ENCODE measurements at regions not wholly inside any gene's neighbourhood (a gene's known extent, or its start where the extent isn't known, plus 50 kb on each side); places are given as distances from the start of the nearest gene placed in this dataset.

DNA sequence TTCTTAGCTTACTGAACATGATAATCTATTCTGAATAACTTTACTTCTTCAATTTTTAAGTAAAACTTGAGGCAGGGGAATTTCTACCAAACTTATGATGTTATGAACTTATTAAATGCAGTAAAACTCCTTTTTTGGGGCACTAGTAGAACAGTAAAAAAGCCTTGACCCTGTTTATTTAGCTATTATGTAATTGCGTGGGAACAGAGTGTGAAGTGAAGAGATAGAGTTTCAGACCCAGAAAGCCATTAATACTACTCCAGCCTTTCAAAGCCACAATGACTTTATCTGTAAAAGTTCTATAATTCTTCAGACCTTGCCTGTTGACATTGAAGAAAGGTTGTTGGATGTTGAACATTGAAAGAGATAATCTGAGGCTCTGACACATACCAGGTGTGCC is 638.8 kb upstream of the GRM7 start:
- H3K9me3 Mint-ChIP-seq (ENCODE audit: unreplicated experiment): peaks cover 2% of the 10 kb centered on the region
- no peak for DNase-seq (ENCODE audit: low read depth)
- H3K4me1 Mint-ChIP-seq (ENCODE audit: low read depth, unreplicated experiment): no peaks in the 10 kb centered on the region
- Histone ChIP-seq H3K27me3 (ENCODE audit: insufficient read depth, low read length) (no peaks in the 10 kb centered on the region), H3K9me3 (ENCODE audit: insufficient read depth, low read depth, low read length) (no peaks in the 10 kb centered on the region), H4K20me1 (ENCODE audit: insufficient read depth, low read length) (no peaks in the 10 kb centered on the region), H3K27ac (ENCODE audit: low read depth, low read length) (no peak overlapping the region), H3K4me3 (ENCODE audit: insufficient read depth, low read depth, low read length) (no peak overlapping the region), H3K4me2 (ENCODE audit: low read length) (no peak overlapping the region), H3K79me2 (ENCODE audit: insufficient read depth, low read length) (no peaks in the 10 kb centered on the region), H3K9ac (ENCODE audit: low read length) (no peak overlapping the region), H3K36me3 (ENCODE audit: insufficient read depth, low read length) (no peaks in the 10 kb centered on the region), H3K4me1 (ENCODE audit: insufficient read depth, low read length) (no peaks in the 10 kb centered on the region), H2AFZ (ENCODE audit: low read depth, low read length) (no peak overlapping the region)
- H3K4me3 Mint-ChIP-seq (ENCODE audit: unreplicated experiment): no peak overlapping the region
- H3K36me3 Mint-ChIP-seq (ENCODE audit: low read depth, unreplicated experiment): no peaks in the 10 kb centered on the region
- FAIRE-seq: no peak
- TF ChIP-seq, protein P1, sequence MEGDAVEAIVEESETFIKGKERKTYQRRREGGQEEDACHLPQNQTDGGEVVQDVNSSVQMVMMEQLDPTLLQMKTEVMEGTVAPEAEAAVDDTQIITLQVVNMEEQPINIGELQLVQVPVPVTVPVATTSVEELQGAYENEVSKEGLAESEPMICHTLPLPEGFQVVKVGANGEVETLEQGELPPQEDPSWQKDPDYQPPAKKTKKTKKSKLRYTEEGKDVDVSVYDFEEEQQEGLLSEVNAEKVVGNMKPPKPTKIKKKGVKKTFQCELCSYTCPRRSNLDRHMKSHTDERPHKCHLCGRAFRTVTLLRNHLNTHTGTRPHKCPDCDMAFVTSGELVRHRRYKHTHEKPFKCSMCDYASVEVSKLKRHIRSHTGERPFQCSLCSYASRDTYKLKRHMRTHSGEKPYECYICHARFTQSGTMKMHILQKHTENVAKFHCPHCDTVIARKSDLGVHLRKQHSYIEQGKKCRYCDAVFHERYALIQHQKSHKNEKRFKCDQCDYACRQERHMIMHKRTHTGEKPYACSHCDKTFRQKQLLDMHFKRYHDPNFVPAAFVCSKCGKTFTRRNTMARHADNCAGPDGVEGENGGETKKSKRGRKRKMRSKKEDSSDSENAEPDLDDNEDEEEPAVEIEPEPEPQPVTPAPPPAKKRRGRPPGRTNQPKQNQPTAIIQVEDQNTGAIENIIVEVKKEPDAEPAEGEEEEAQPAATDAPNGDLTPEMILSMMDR (IDR thresholded peaks at IDR 0.05; ENCODE audit: insufficient read depth, low read depth, low read length): no peak
- no peak for TF ChIP-seq EZH2 (IDR thresholded peaks at IDR 0.05; ENCODE audit: insufficient read depth, low read length)
- H3K27ac Mint-ChIP-seq (ENCODE audit: unreplicated experiment): no peak overlapping the region
- H3K27me3 Mint-ChIP-seq (ENCODE audit: low read depth, unreplicated experiment): no peaks in the 10 kb centered on the region

DNA sequence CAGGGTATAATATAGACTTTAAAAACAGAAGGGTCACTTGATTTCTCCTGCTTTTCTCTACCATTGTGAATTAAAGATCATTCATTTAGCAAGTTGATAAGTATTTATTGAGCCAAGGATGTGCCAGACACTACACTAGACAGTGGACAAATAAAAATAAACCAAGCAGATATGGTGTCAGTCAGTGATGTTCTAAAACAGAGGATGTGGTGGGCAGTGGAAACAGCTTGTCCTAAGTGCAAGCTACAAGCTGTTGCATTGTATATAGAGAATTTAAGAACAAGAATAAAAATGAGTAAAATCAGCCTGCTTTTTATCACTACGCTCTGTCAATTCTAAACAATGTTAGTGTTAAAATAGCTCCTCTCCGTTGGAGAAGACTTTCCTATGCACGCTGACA is 637.3 kb upstream of the GRM7 start:
- Histone ChIP-seq H3K79me2 (ENCODE audit: insufficient read depth, low read length) (no peaks in the 10 kb centered on the region), H3K27ac (ENCODE audit: low read depth, low read length) (no peak overlapping the region), H3K36me3 (ENCODE audit: insufficient read depth, low read length) (no peaks in the 10 kb centered on the region), H3K9ac (ENCODE audit: low read length) (no peak overlapping the region), H3K27me3 (ENCODE audit: insufficient read depth, low read length) (no peaks in the 10 kb centered on the region), H4K20me1 (ENCODE audit: insufficient read depth, low read length) (no peaks in the 10 kb centered on the region), H3K4me1 (ENCODE audit: insufficient read depth, low read length) (no peaks in the 10 kb centered on the region), H2AFZ (ENCODE audit: low read depth, low read length) (no peak overlapping the region), H3K4me2 (ENCODE audit: low read length) (no peak overlapping the region), H3K9me3 (ENCODE audit: insufficient read depth, low read depth, low read length) (no peaks in the 10 kb centered on the region), H3K4me3 (ENCODE audit: insufficient read depth, low read depth, low read length) (no peak overlapping the region)
- no peak overlapping the region for H3K27ac Mint-ChIP-seq (ENCODE audit: unreplicated experiment)
- no peak overlapping the region for H3K4me3 Mint-ChIP-seq (ENCODE audit: unreplicated experiment)
- H3K9me3 Mint-ChIP-seq (ENCODE audit: unreplicated experiment): peaks cover 2% of the 10 kb centered on the region
- no peaks in the 10 kb centered on the region for H3K27me3 Mint-ChIP-seq (ENCODE audit: low read depth, unreplicated experiment)
- DNase-seq (ENCODE audit: low read depth): no peak
- TF ChIP-seq EZH2 (IDR thresholded peaks at IDR 0.05; ENCODE audit: insufficient read depth, low read length): no peak
- TF ChIP-seq, protein P1 (IDR thresholded peaks at IDR 0.05; ENCODE audit: insufficient read depth, low read depth, low read length): no peak
- no peaks in the 10 kb centered on the region for H3K4me1 Mint-ChIP-seq (ENCODE audit: low read depth, unreplicated experiment)
- FAIRE-seq: no peak
- H3K36me3 Mint-ChIP-seq (ENCODE audit: low read depth, unreplicated experiment): no peaks in the 10 kb centered on the region

DNA sequence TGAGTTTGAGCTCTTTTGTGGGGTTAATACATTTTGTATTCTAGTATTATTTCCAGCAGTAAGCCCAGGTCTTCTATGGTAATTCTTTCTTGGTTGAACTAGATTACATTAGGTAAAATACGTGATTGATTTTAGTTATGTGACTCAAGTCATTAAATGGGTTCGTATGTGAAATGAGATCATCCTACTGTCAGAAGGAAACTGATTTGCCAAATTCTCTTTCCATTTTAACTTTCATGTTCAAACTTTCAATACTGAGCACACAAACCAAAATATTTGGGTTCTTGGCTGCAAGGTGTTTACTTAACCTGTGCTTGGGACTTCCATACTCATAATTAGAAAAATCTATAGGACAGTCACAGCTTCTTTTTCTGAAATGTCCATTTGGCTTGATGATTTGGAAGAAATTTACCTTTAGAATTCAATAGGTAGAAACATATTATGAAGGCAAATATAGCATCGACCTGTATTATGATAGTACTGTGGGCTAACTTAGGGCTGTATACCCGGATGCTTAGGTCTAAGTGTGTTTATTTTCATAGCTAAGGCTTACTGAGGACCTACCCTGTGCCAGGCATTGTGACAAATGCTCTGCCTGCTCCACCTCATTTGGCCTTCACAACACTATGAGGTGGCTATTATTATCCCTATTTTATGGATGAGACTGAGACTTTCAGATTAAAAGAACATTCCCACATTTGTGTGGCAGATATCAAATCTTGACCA is 631.8 kb upstream of the GRM7 start:
- Mint-ChIP-seq H3K4me3 (ENCODE audit: unreplicated experiment) (no peak overlapping the region), H3K27me3 (ENCODE audit: low read depth, unreplicated experiment) (no peaks in the 10 kb centered on the region), H3K9me3 (ENCODE audit: unreplicated experiment) (peaks cover 2% of the 10 kb centered on the region), H3K36me3 (ENCODE audit: low read depth, unreplicated experiment) (no peaks in the 10 kb centered on the region), H3K27ac (ENCODE audit: unreplicated experiment) (no peak overlapping the region), H3K4me1 (ENCODE audit: low read depth, unreplicated experiment) (no peaks in the 10 kb centered on the region)
- Histone ChIP-seq H3K36me3 (ENCODE audit: insufficient read depth, low read length) (no peaks in the 10 kb centered on the region), H2AFZ (ENCODE audit: low read depth, low read length) (no peak overlapping the region), H3K4me1 (ENCODE audit: insufficient read depth, low read length) (no peaks in the 10 kb centered on the region), H3K79me2 (ENCODE audit: insufficient read depth, low read length) (no peaks in the 10 kb centered on the region), H4K20me1 (ENCODE audit: insufficient read depth, low read length) (no peaks in the 10 kb centered on the region), H3K27me3 (ENCODE audit: insufficient read depth, low read length) (no peaks in the 10 kb centered on the region), H3K4me2 (ENCODE audit: low read length) (no peak overlapping the region), H3K9ac (ENCODE audit: low read length) (no peak overlapping the region), H3K27ac (ENCODE audit: low read depth, low read length) (no peak overlapping the region), H3K4me3 (ENCODE audit: insufficient read depth, low read depth, low read length) (no peak overlapping the region), H3K9me3 (ENCODE audit: insufficient read depth, low read depth, low read length) (no peaks in the 10 kb centered on the region)
- FAIRE-seq (no peak), DNase-seq (ENCODE audit: low read depth) (no peak)
- TF ChIP-seq EZH2 (IDR thresholded peaks at IDR 0.05; ENCODE audit: insufficient read depth, low read length): no peak
- TF ChIP-seq, protein P1 (IDR thresholded peaks at IDR 0.05; ENCODE audit: insufficient read depth, low read depth, low read length): no peak
